Stimulated activated CD8-positive, alpha-beta memory T cell treated with anti-CD3 and anti-CD28 coated beads, Interleukin-4, amount 100 ng/mL, for 24 hours (primary cell): ENCODE measurements at regions not wholly inside any gene's neighbourhood (a gene's known extent, or its start where the extent isn't known, plus 50 kb on each side); places are given as distances from the start of the nearest gene placed in this dataset.
"Not testable (repeated sequence)": the region's sequence is repeated elsewhere in the genome, so short reads cannot be mapped to it uniquely, and the experiment has no call there.

Experiments
- DNase-seq: peaks from one replicate; pipeline ENCODE4 v3.0.0-alpha.2; 2020; ENCODE audit warnings: low read depth

DNA sequence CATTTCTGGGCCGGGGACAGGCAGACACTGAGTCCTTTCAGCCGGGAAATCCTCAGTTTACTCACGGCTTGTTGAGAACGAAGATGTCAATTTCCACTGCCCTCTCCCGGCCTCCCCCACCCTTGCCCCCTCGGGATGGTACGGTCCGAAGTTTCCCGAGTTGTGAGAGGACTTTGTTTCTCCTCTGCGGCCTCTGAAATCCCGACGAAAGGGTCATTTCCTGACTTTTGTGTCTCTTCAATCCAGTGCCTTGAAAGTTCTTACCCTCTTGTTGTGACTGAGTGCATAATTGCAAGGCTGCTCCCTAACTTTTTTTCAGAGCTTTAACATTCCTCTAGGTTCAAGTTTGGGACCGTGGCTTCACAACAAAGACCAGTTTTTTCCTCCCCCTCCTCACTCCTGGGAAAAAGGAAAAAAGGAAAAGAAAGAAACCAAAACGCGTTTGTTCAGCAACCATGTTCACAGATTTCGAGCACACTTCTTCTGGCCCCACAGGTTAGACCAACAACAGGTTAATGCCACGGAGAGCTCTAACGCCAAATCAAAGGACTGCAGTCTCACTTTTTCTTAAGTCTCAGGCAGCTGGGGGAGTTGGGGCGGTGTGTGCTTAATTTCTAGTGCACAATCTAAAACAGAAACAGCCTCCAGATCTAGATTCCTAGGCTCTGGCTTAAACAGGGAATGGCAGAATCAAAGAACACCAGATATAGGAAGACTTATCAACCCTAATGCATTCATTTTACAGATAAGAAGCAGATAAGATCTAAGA is 138.9 kb downstream of the TMCO5A start:
- DNase-seq, result no peak

DNA sequence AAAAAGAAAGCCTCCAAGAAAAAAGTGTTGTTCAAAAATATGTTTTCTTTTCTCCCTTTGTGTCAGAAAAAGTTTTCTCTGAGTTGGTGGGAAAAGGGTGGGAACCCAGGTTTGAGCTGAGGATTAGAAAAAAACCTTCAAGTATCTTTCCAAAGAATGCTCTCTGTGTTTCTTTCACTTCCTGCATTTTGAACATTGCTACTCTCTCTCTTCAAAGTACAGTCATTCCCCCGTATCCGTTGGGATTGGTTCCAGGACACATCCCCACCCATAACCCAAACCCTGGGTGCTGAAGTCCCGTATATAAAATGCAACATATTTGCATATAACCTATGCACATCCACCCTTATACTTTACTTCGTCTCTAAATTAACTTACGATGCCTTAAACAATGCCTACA is 139.6 kb downstream of the TMCO5A start:
- no peak for DNase-seq

DNA sequence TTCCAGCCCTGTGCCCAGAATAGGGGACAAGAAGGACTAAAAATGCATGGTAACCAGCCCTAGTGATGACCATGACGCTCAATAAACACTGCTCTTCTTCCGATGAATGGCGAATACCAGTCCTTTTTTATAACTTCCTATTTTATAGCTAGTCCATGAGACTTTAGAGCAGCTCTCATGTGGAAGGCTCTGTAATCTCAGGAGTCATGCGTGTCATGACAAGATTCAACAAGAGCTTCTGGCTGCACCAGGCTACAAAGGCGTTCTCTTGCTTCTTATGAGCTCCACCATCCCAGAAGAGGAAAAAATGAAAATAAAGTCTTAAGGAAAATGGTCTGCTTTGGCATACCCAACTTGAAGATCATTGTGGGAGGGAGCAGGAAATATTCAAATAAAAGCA is 141.0 kb downstream of the TMCO5A start:
- DNase-seq, result no peak

DNA sequence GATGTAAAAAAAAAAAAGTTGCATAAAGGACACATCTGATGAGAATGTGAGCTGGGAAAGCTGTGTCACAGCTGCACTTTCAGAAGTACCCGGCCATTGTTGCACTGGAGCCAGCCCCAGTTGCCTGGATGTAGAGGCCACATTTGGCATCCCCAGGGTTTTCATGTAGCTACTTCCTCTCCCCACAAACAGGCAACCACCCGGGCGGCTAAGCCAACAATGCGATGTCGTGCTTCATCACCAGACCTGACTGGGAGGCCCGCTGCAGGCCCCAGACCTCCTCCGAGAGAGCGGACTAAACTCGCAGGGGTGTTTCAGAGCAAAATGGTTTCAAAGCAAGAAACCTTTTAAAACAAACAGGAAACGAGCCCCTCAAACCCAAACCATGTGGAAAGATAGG is 142.3 kb downstream of the TMCO5A start:
- no peak for DNase-seq

DNA sequence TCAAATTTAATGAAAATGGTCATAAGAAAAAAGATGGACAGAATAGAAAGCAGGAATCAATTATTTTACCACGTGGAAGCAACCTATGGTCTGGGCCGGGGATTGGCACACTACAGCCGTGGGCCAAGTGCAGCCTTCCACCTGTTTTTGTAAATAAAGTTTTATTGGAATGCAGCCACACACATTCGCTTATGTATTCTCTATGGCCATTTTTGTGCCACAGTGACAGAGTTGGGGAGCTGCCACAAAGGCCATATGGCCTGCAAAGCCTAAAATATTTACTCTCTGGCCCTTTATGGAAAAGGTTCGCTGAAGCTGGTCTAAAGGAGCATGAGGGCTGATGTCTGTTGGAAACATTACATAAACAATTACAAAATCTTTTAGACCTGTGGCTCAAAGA is 144.8 kb downstream of the TMCO5A start:
- DNase-seq, result no peak

DNA sequence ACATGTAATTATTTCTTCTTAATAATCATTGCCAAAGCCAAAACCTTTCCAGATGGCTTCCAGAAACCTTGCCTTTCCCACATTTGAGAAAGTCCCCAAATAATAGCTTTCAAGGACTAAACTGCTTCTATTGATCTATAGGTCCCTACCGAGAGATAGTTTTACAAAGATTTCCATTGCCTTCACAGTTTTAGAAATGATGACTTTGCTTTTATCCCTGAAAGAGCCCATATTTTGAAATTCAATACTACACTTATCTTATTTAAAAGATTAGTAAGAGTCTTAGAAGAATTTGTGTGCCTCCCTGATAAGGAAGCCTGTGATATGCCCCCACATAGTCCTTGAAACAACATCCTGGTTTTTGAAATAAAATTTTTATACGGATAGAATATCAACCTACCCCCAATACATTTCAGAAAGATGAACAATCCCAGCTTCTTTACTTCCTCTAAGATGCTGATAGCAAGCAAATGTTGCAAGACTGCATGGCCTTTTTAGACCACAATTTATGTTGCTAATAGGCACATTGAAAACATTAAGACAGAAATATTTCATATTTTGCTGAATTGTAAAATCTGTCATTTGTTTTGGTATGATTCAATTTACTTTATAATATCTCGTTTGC is 146.3 kb downstream of the TMCO5A start:
- no peak for DNase-seq

DNA sequence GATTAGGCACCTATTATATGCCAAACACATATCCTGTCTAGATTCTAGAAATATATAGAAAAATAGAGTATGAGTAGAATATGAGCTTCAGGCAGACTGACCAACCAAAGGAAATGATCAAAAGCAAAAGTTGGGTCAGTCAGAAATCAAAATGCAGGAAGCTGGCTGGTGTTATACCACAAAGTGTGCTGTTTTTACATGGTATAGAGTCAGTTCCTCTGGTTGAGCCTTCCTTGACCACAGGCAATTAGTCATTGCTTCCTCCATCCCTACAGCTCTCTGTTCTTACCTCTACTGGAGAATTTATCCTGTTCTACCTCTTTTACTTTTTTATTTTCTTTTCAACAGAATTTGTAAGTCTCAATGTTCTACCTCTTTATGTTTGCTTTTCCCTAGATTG is 149.8 kb downstream of the TMCO5A start:
- no peak for DNase-seq

DNA sequence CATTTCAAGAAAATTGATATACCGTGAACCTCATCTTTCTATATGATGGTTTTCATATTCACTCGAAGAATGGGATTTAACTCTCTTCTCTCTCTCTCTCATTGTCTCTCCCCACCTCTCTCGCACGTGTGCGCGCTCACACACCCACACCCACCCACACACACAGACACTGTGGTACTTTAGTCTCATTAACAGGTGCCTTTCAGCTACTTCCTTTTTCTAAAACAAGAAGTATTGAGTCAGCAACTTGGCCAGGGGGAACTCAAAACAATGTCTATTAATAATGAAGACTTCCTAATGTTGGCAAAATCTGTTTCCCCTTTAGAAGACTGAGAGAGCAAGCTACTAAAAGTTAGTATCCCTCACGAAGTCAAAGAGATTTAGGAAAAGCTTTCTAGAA is 150.7 kb downstream of the TMCO5A start:
- DNase-seq, result peak; percentile 16

DNA sequence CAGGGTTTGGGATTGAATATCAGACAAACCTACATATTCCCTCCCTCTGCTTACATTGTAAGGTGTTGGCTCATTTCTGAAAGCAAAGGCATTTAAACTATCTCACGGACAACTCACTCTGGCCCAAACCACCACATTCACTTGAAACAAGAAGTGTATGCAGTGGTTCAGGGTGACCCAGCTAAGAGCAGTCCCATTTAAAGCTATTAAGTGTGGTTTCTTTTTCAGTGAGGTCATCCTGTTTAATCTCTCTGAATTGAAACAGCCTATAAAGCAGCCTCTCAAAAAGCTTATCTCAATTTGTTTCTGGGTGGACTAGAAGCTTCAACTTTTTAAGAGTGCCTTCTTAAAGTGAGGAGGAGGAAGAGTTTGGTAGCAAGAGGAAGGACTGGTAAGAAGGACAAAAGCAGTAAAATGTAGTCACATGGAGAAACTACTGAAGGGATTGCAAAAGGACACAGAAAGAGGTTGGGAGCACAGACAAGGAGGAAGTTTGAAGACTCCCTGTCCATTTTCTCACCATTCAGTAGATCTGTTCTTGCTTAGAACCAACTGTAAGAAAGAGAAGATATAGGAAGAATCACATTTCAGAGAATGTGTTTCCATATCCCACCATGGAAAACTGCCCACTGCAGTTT is 151.6 kb downstream of the TMCO5A start:
- no peak for DNase-seq

DNA sequence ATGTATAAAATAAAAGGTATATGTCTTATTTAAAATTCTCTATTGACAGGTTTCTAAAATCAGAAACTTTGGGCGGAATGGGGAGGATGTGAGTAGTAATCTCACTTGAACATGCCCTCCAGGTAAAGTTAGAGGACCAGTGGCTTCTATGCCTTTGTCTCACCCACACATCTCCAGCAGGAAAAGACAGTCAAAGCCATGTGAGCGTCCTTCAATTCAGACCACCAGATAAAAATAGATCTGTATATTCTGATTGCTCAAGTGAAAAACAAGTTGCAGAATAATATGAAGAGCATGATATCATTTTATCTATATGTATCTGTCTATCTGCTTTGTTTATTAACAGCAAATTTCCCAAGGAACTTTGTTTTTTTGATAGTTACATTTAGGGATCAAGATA is 152.2 kb downstream of the TMCO5A start:
- no peak for DNase-seq

DNA sequence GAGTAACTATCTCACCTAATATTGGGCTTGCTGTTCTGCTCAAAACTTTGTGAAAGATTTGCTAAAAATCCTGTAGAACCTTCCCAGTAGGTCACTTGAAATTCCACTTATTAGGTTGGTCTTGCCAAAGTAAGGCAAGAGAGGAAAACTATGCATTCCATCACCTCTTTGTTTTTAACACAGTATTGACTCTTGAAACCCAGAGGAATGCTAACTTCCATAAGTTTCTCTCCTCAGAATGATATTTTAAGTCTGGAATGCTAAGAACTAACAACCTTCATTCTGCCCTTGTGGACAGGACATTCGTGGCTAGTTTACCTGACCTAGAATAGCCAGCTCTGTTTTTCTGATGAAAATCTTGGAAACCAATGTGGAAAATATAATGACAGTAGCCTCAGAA is 154.5 kb downstream of the TMCO5A start:
- DNase-seq, result no peak

DNA sequence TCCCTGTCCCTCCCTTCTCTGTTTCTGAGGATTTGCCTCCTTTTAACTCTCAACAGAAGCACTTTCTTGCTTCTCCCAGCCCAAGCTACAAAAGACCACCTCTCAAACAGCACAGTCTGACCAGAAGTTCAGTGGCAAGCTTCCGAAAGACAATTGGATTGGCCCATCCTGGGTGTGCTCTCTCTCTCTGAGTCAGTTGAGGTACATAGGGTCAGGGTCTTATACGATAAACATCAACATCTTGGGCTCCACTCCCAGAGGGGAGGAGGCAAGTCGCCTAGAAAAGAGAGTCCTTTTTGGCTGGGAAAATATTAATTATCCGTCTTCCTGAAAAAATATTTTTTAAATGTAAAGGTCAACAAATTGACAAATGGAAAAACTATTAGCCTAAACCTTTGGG is 155.8 kb downstream of the TMCO5A start:
- DNase-seq, result no peak

DNA sequence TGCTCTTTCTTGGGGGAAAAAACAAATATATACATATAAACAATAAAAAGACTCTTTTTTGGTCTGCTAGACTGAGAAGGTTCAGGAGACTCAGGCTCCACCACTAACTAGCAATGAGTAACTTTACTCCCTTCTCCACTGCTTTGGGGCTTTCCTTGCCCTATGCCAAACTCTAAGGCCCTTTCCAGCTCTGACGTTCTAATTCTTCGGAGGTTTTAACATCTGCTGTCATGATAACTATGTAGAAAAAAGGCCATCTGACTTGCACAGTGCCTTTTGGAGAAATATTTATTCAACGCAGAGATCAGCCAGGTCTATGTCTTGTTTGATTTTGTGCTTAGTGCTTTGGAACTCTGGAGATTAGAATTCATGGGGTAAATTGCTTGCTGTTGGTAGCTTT is 156.2 kb downstream of the TMCO5A start:
- no peak for DNase-seq

DNA sequence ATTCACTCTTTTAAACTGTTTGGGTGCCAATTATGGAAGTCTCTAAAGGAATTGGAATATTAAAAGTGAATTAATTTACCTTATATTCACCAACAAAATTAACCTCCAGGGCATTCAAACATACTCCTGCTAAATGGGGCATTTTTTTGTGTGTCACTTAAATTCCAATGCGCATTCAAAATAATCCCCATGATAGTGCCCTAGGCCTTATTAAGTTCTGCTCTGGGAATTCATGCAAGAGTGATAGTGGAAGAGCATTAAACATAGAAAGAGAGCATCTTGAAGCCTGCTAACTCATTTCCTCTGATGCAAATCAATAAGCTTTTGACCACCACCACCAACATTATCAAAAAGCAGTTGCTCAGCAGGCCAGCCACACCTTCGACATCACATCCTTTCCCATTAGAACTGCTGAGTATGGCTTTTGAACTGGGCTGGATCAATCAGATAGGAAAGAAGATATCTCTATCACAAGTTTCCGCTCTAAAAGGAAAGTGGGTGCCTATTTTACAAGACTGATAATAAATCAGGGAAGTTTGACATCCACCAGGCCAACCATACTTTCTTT is 156.7 kb downstream of the TMCO5A start:
- DNase-seq, result no peak

DNA sequence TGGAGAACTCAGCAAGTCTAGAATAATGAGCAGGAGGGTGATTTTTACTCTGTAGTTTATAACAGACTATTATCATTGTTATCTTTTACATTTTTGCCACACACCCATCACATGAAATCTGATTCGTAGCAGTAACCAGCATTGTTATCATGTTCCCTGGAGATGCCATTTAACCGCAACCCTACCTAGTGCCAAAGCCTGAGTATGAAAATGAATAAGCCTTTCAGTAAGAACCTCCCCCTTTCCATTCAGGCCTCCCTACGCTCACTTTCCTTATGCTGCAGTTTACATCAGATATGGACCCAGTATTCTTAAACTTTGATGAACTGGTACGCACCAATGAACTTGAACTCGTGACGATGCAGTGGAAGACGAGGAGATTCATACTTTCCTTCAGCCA is 158.7 kb upstream of the SPRED1 start:
- DNase-seq, result no peak

DNA sequence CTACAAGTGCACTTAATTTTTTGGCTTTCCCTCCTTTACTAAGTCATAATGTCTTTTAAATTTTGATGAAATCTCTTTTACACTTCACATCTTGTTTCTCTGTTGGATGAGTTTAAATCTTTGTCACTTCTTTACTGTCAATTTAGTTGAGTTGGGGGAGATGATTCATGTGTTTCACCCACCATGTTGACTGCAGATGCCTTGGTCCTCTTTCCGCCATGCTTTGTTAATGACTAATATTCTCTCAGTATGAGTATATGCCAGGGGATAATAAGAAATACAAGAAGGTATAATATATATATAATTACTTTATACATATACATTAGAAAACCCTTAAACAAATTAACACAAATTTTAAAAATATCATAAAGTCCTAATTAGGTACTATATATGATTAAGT is 149.7 kb upstream of the SPRED1 start:
- DNase-seq, result no peak

DNA sequence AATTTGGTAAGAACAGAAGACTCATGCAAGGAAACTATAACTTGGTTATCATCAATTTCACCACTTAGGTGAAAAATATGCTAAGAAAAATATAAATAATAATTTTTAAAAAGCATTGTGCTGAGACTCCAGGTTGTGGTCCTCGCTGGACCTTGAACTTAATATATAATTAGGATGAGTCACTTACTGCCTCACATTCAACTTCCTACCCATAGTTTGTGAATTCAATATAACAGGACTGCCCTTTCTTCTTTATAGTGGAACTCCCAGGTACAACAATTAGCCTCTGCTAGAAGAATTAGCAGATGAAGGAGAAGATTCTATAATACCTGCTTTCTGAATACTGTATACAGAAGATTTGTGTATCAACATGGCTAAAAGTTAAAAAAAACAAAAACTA is 149.1 kb upstream of the SPRED1 start:
- DNase-seq, result no peak

DNA sequence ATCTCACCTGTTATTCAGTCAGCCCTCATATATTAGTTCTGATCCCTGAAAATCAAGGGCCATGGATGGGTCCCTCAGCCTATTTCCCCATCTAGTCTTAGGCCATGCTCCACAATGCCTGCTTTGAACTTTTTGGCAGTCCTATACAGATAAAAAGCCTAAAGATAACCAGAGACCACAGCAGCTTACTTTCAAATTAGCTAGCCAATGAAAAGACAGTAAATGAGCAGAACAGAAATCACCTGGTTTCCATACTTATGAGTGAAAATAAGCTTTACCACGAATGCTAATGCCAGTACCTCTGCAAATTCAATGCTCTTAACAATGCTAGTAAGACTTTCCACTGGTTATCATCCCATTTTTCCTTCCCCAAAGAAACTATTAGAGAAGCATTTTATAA is 141.6 kb upstream of the SPRED1 start:
- DNase-seq, result no peak

DNA sequence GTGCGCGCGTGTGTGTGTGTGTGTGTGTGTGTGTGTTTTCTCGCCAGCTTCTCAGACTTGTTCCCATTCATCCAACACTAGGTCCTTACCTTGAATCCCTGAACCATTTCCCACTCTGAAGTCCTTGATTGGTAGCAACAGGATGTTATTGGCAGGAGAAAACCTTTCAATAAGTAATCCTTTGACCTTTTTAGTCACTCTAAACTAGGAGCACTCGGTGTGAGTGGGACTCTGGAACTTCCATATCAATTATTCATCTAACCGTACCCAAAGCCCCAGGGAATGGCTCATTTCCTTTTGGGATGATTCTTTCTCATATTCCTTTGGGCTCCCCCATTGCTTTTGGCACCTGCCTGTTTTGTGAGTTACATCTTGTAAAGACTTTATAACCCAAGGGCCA is 140.2 kb upstream of the SPRED1 start:
- no peak for DNase-seq

DNA sequence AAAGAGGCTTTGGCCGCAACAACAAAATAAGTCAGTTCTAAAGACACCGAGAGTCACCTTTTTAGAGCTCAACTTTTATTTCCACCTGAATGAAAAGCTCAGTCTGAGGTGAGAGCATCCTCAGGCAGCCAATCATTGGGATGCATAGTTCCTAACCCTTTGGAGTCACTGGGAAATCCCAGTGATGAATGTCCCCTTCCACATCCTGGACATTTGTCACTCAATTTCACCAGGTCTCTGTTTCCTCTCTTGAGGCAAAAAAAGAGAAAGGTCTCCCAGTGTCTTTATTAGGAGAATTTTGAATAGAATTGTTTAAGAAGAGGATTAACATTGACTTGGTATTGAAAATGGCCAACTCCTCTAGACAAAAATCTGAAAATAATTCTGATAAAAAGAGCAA is 137.5 kb upstream of the SPRED1 start:
- no peak for DNase-seq

DNA sequence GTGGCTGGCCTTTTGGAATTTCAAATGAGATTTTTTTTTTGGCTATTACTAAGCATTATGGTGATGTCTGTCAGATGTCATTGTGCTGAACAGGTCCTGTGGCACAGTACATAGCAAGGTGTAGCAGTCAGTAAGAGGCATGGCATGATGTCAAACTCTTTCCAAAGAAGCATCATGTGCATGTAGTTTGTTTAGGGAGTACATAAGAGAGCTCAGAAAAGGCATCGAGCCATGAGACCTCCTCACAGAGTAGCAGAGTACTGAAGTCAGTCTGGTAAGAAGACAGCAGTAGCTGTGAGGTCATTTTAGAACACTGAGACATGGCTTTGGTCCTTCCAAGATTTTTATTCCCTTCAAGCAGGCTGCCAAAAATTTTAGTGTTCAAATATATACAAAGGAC is 134.9 kb upstream of the SPRED1 start:
- no peak for DNase-seq

DNA sequence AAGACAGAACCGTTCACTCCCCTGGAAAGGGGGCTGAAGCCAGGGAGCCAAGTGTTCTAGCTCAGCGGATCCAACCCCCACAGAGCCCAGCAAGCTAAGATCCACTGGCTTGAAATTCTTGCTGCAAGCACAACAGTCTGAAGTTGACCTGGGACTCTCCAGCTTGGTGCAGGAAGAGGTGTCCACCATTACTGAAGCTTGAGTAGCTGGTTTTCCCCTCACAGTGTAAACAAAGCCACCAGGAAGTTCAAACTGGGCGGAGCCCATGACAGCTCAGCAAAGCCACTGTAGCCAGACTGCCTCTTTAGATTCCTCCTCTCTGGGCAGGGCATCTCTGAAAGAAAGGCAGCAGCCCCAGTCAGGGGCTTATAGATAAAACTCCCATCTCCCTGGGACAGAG is 132.8 kb upstream of the SPRED1 start:
- DNase-seq, result not testable (repeated sequence)

DNA sequence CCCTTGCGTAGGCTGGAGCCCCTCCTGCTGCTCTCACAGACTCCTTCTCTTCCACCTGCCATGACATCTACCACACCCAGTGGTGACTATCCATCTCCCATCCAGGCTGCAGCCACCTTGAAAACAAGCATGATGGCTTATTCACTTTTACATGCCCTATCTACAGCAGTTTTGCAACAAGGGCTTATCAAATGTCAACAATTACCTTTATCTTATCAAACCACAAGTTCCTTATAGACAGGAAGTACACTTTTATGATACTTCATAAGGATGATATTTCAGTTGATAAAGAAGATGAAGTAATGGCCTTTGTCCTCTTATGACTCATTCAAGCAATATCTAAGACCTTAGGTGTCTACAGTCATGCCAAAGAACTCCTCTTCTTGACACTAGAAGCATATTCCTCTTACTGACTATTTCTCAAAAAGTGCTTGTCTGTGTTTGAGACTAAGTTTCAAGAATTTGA is 125.3 kb upstream of the SPRED1 start:
- no peak for DNase-seq
